ENCODE measurements at regions not wholly inside any gene's neighbourhood (a gene's known extent, or its start where the extent isn't known, plus 50 kb on each side); places are given as distances from the start of the nearest gene placed in this dataset.

DNA sequence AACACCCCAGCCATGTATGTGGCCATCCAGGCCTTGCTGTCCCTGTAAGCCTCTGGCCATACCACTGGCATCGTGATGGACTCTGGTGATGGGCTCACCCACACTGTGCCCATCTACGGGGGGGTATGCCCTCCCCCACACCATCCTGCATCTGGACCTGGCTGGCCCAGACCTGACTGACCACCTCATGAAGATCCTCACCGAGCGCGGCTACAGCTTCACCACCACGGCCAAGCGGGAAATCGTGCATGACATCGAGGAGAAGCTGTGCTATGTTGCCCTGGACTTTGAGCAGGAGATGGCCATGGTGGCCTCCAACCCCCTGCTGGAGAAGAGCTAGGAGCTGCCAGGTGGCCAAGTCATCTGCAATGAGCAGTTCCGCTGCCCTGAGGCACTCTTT, 80.4 kb upstream of the ZCCHC2 start:
- Histone ChIP-seq H3K4me1 (peaks cover 15% of the 10 kb centered on the region), H3K36me3 (no peaks in the 10 kb centered on the region), H3K27ac (no peak overlapping the region), H3K4me3 (no peak overlapping the region), H3K27me3 (ENCODE audit: low read depth) (no peaks in the 10 kb centered on the region), H3K9me3 (no peaks in the 10 kb centered on the region)
- ATAC-seq (no peak), DNase-seq (no peak)
- TF ChIP-seq, protein P1, sequence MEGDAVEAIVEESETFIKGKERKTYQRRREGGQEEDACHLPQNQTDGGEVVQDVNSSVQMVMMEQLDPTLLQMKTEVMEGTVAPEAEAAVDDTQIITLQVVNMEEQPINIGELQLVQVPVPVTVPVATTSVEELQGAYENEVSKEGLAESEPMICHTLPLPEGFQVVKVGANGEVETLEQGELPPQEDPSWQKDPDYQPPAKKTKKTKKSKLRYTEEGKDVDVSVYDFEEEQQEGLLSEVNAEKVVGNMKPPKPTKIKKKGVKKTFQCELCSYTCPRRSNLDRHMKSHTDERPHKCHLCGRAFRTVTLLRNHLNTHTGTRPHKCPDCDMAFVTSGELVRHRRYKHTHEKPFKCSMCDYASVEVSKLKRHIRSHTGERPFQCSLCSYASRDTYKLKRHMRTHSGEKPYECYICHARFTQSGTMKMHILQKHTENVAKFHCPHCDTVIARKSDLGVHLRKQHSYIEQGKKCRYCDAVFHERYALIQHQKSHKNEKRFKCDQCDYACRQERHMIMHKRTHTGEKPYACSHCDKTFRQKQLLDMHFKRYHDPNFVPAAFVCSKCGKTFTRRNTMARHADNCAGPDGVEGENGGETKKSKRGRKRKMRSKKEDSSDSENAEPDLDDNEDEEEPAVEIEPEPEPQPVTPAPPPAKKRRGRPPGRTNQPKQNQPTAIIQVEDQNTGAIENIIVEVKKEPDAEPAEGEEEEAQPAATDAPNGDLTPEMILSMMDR (IDR thresholded peaks at IDR 0.05): no peak
- intact Hi-C loops (cut with DNase I): no loop called here

DNA sequence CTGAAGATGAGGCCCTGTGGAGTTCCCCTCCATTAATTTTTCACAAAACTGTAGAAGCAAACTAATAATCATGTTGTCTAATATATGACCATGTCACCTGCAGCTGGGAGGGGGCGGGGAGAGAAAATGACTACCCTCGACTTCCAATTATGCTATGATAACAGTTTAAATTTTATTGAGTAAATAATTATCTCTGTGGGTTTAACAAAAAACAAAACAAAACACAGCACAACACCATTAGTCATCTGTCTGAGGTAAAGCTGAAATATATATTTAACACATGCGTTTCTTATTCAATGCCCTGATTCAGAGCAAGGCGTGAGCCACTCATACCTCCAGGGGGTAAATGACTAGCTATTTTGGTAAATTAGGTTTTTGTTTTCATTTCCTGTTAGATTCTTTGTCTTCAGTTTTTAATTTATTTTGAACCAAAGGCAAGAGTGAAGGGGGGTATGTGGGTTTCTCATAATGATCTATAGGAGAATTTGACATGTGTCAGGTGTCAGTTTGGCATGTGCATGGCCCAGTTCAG, 77.4 kb upstream of the ZCCHC2 start:
- no peaks in the 10 kb centered on the region for H3K27me3 ChIP-seq (ENCODE audit: low read depth)
- intact Hi-C loops (cut with DNase I): no loop called here
- ATAC-seq (no peak), DNase-seq (no peak)
- H3K9me3 ChIP-seq: no peaks in the 10 kb centered on the region
- no peaks in the 10 kb centered on the region for H3K36me3 ChIP-seq
- H3K4me1 ChIP-seq: peaks cover 7% of the 10 kb centered on the region
- no peak overlapping the region for H3K4me3 ChIP-seq
- H3K27ac ChIP-seq: no peak overlapping the region
- TF ChIP-seq, protein P1 (IDR thresholded peaks at IDR 0.05): no peak

DNA sequence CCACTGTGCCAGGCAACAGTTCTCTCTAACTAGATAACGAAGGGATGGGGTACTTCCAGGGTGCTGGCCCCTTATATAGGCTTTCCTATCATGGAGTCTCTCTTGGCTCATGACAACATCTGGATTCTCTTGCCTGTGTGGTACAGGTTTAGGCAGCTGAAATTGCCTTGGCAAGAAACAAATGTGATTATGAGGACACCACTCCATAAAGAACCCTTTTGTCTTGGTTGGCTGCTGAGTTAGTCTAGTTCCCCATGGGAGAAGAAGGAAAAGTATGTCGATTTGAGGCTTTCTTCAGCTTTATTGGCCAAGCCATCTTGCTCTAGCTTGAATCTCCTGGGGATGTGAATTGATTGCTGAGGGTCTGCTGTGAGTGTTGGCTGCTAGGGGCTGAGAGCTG, 76.3 kb upstream of the ZCCHC2 start:
- intact Hi-C loops (cut with DNase I): no loop called here
- no peak overlapping the region for H3K4me3 ChIP-seq
- ATAC-seq (no peak), DNase-seq (no peak)
- H3K36me3 ChIP-seq: no peaks in the 10 kb centered on the region
- H3K4me1 ChIP-seq: peaks cover 18% of the 10 kb centered on the region
- no peaks in the 10 kb centered on the region for H3K9me3 ChIP-seq
- TF ChIP-seq, protein P1 (IDR thresholded peaks at IDR 0.05): no peak
- H3K27ac ChIP-seq: no peak overlapping the region
- no peaks in the 10 kb centered on the region for H3K27me3 ChIP-seq (ENCODE audit: low read depth)

DNA sequence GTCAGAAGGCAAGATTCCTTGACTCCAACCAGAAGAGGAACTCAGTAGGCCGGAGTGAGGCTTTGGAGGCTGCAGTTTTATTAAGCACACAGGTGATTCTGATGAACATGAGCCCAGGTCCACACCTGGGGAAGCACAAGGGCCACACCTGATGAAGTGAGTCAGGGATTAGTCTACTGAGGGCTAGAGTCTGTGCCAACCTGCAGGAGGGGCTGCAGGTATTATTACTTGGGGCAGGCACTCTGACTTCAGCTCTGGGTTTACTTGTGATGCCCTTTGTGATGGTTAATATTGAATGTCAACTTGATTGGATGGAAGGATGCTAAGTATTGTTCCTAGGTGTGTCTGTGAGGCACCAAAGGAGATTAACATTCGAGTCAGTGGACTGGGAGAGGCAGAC, 75.2 kb upstream of the ZCCHC2 start:
- Histone ChIP-seq H3K4me3 (no peak overlapping the region), H3K36me3 (no peaks in the 10 kb centered on the region), H3K4me1 (peaks cover 28% of the 10 kb centered on the region), H3K9me3 (no peaks in the 10 kb centered on the region), H3K27me3 (ENCODE audit: low read depth) (no peaks in the 10 kb centered on the region), H3K27ac (no peak overlapping the region)
- intact Hi-C loops (cut with DNase I): no loop called here
- DNase-seq: no peak
- TF ChIP-seq, protein P1 (IDR thresholded peaks at IDR 0.05): no peak
- ATAC-seq: no peak

DNA sequence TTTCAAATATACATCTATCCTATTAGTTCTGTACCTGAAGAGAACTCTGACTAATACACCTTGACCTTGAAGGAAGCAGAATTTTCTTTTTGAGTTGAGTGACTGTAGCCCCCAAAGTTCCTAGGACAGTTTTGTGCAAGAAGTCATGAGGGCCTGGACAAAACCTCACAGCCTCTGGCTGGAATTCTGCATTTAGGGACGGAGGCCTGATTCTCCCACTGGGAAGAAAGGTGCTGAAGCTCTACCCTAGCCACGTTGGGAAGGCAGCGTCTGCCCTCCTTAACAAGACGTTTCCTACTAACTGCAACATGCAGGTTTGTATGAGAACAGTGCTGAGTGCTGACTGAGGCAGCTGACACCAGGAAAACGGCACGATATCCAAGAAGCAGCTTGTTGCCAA, 74.4 kb upstream of the ZCCHC2 start:
- Histone ChIP-seq H3K27ac (no peak overlapping the region), H3K4me3 (no peak overlapping the region), H3K27me3 (ENCODE audit: low read depth) (no peaks in the 10 kb centered on the region), H3K4me1 (peaks cover 28% of the 10 kb centered on the region), H3K9me3 (no peaks in the 10 kb centered on the region), H3K36me3 (no peaks in the 10 kb centered on the region)
- ATAC-seq: no peak
- DNase-seq: no peak
- intact Hi-C loops (cut with DNase I): no loop called here
- TF ChIP-seq, protein P1 (IDR thresholded peaks at IDR 0.05): no peak

Data from lower lobe of right lung (tissue), 2 donors.